ENCODE measurements at regions not wholly inside any gene's neighbourhood (a gene's known extent, or its start where the extent isn't known, plus 50 kb on each side); places are given as distances from the start of the nearest gene placed in this dataset.

- WGBS (ENCODE audit: insufficient coverage) = 95% methylated on average over 2 of the region's 3 CpGs
- Mint-ChIP-seq H3K27me3 (ENCODE audit: low read depth in 2 of 2) (peaks cover 13% of the 10 kb centered on the region in 2 donors), H3K4me3 (no peak overlapping the region), H3K27ac (no peak overlapping the region), H3K9me3 (no peaks in the 10 kb centered on the region), H3K36me3 (no peaks in the 10 kb centered on the region), H3K4me1 (no peaks in the 10 kb centered on the region)
- Histone ChIP-seq H3K36me3 (ENCODE audit: control insufficient read depth, insufficient read depth, low read length) (no peaks in the 10 kb centered on the region), H3K27me3 (ENCODE audit: control insufficient read depth, insufficient read depth, low read length) (no peaks in the 10 kb centered on the region), H3K27ac (ENCODE audit: low read length) (no peak overlapping the region), H3K4me1 (ENCODE audit: control insufficient read depth, insufficient read depth, low read length) (no peaks in the 10 kb centered on the region), H3K4me3 (ENCODE audit: low read length) (no peak overlapping the region), H3K9me3 (ENCODE audit: control insufficient read depth, insufficient read depth, low read length) (no peaks in the 10 kb centered on the region)
- DNase-seq (no peak), ATAC-seq (no peak)
- no peak for TF ChIP-seq CTCF (IDR thresholded peaks at IDR 0.05)
- intact Hi-C loops (cut with micrococcal nuclease) = no loop called here
Observed at GRCh38 chr14:76698631-76699030, 62.6 kb upstream of the VASH1 start.

DNA sequence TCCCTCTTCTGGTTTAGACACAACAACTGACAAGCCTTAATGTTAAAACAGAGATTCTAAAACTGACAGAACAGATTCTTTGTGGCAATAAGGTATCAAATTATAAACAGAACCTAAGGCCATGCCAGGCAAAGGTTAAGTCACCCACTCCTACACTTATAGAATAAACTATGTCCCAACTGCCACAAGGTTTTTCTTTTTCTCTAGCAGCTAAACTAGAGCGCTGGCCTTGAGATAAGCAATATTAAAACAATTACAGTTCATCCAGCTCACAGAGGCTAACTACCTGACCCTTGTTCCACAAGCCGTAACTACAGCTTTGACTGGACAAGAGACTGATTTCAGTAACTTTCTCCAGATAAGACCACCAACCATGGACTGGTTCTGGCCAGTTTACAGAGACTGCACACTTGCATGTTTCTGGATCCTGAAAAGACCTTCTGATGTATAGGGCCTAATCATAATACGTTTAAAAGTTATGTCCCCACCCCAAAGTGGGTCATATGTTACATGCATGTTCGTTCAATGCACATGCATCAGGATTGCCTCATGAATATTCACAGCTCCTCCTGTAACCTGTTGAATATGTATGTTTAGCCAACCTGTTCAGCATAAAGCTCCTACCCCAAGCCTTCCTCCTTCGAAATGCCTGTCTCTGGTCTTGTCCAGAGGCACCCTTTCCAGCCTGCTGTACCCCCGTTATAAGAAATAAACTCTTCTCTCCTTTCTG, 61.9 kb upstream of the VASH1 start:
- H3K36me3 ChIP-seq (ENCODE audit: control insufficient read depth, insufficient read depth, low read length) = no peaks in the 10 kb centered on the region
- H3K9me3 ChIP-seq (ENCODE audit: control insufficient read depth, insufficient read depth, low read length) = no peaks in the 10 kb centered on the region
- no peaks in the 10 kb centered on the region for H3K36me3 Mint-ChIP-seq
- ATAC-seq (no peak), DNase-seq (no peak)
- H3K9me3 Mint-ChIP-seq = no peaks in the 10 kb centered on the region
- no peaks in the 10 kb centered on the region for H3K4me1 Mint-ChIP-seq
- TF ChIP-seq CTCF (IDR thresholded peaks at IDR 0.05) = no peak
- no peak overlapping the region for H3K27ac ChIP-seq (ENCODE audit: low read length)
- H3K27me3 Mint-ChIP-seq (ENCODE audit: low read depth in 2 of 2) = peaks cover 13% of the 10 kb centered on the region in 2 donors
- H3K4me3 ChIP-seq (ENCODE audit: low read length) = no peak overlapping the region
- no peak overlapping the region for H3K27ac Mint-ChIP-seq
- H3K4me3 Mint-ChIP-seq = no peak overlapping the region
- intact Hi-C loops (cut with micrococcal nuclease) = no loop called here
- H3K27me3 ChIP-seq (ENCODE audit: control insufficient read depth, insufficient read depth, low read length) = no peaks in the 10 kb centered on the region
- WGBS (ENCODE audit: insufficient coverage) = 76% methylated on average over 5 of the region's 6 CpGs
- H3K4me1 ChIP-seq (ENCODE audit: control insufficient read depth, insufficient read depth, low read length) = no peaks in the 10 kb centered on the region

DNA sequence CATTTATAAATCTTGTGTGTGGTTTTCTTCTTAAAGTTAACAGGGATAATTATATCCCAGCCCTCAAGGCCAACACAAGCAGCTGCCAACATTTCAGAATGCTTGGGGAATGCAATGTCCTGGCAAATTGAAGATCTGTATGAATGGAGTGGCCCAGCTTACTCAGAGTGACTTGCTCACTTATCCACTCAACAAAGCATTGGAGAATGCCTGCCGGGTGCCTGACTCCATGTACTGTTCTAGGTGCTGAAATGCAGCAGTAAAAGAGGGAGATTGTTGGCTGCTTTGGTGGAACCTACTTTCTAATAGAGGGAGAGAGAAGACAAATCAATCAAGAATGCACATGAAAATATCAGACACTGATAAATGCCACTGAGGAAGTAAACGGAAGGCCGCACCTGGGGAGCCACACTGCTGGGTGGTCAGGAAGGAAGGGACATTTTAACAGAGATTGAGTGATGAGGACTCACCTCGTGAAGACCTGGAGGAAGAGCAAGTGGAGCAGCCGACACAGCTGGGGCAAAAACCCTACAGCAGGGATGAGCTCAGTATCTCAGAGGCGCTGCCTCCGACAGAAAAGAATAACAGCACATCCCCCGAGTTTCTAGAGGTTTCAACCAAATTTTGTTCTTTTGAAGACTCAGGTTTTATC, 61.2 kb upstream of the VASH1 start:
- no peaks in the 10 kb centered on the region for H3K4me1 ChIP-seq (ENCODE audit: control insufficient read depth, insufficient read depth, low read length)
- no peaks in the 10 kb centered on the region for H3K36me3 ChIP-seq (ENCODE audit: control insufficient read depth, insufficient read depth, low read length)
- H3K9me3 ChIP-seq (ENCODE audit: control insufficient read depth, insufficient read depth, low read length) = no peaks in the 10 kb centered on the region
- H3K4me3 Mint-ChIP-seq = no peak overlapping the region
- no peaks in the 10 kb centered on the region for H3K36me3 Mint-ChIP-seq
- no peak overlapping the region for H3K27ac ChIP-seq (ENCODE audit: low read length)
- no peaks in the 10 kb centered on the region for H3K9me3 Mint-ChIP-seq
- no peak overlapping the region for H3K27ac Mint-ChIP-seq
- no peaks in the 10 kb centered on the region for H3K4me1 Mint-ChIP-seq
- TF ChIP-seq CTCF (IDR thresholded peaks at IDR 0.05) = no peak
- ATAC-seq = no peak
- H3K27me3 ChIP-seq (ENCODE audit: control insufficient read depth, insufficient read depth, low read length) = no peaks in the 10 kb centered on the region
- intact Hi-C loops (cut with micrococcal nuclease) = no loop called here
- H3K4me3 ChIP-seq (ENCODE audit: low read length) = no peak overlapping the region
- no peak for DNase-seq
- H3K27me3 Mint-ChIP-seq (ENCODE audit: low read depth in 2 of 2) = peaks cover 13% of the 10 kb centered on the region in 2 donors
- WGBS (ENCODE audit: insufficient coverage) = 89% methylated on average over 8 of the region's 8 CpGs
